ENCODE measurements at regions not wholly inside any gene's neighbourhood (a gene's known extent, or its start where the extent isn't known, plus 50 kb on each side); places are given as distances from the start of the nearest gene placed in this dataset.

DNA sequence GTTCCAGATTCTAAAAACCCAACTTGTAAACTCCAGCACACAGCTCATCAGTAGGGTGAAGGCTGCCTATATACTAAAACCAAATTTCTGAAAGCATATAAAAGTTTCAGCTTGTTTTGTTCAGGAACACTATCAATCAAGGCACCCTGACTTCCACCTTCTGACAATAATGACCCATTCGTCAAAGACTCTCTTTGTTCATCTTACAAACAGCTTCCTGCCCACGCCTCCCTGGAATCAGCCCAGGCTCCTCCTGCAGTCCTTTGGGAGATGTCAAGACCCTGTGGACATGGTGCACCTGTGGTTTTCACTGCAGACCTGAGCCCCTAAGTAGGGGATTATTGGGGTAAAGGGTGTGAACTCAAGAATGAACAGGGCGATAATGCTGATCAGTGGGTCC, 178.9 kb upstream of the CAMK1G start:
- no peaks in the 10 kb centered on the region for H3K4me1 ChIP-seq (ENCODE audit: control insufficient read depth, insufficient read depth, low read length)
- H3K4me3 ChIP-seq (ENCODE audit: low read length in 2 of 2): no peak overlapping the region
- H3K27ac ChIP-seq (ENCODE audit: low read length): no peak overlapping the region
- H3K9ac ChIP-seq (ENCODE audit: low read length in 2 of 2): no peak overlapping the region
- H3K27me3 ChIP-seq (ENCODE audit: control insufficient read depth in 1 of 2, insufficient read depth in 2 of 2, low read length in 2 of 2): no peaks in the 10 kb centered on the region
- peaks cover 0 to 3% of the 10 kb centered on the region in 2 donors for H3K9me3 ChIP-seq (ENCODE audit: control insufficient read depth in 2 of 2, low read length in 2 of 2)
- no peaks in the 10 kb centered on the region for H3K36me3 ChIP-seq (ENCODE audit: control insufficient read depth in 2 of 2, insufficient read depth in 2 of 2, low read length in 2 of 2)

DNA sequence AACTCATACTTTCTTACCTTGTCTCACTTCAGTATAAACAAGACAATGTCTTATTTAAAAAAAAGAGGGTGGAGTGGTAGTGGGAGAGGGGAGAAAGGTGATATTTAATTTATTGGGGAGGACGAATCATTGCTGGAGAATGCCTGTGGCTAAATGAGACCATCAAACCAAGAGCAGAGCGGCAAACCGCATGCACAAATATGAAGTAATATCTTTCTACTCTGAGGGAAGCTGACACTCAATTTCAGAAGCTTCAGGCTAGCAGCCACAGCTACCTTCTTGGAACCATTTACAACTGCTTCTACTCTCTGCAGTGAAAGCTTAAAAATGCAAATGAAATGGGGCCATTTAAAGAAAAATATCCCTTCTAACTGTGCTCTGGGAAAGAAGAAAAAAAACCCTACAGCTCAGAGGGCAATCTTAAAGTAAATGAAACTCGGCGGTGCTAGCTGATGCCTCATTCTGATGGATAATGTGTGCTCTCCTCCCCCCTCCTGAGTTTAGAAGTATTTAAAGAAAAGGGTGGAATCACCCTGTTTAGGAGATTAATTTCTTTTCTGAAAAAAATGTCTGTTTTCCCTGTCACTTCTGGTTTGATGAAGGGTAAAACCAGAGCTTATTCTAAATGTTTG, 178.2 kb upstream of the CAMK1G start:
- no peak overlapping the region for H3K4me3 ChIP-seq (ENCODE audit: low read length in 2 of 2)
- H3K27ac ChIP-seq (ENCODE audit: low read length): no peak overlapping the region
- H3K9me3 ChIP-seq (ENCODE audit: control insufficient read depth in 2 of 2, low read length in 2 of 2): peaks cover 0 to 3% of the 10 kb centered on the region in 2 donors
- H3K4me1 ChIP-seq (ENCODE audit: control insufficient read depth, insufficient read depth, low read length): no peaks in the 10 kb centered on the region
- H3K27me3 ChIP-seq (ENCODE audit: control insufficient read depth in 1 of 2, insufficient read depth in 2 of 2, low read length in 2 of 2): no peaks in the 10 kb centered on the region
- H3K9ac ChIP-seq (ENCODE audit: low read length in 2 of 2): no peak overlapping the region
- no peaks in the 10 kb centered on the region for H3K36me3 ChIP-seq (ENCODE audit: control insufficient read depth in 2 of 2, insufficient read depth in 2 of 2, low read length in 2 of 2)

DNA sequence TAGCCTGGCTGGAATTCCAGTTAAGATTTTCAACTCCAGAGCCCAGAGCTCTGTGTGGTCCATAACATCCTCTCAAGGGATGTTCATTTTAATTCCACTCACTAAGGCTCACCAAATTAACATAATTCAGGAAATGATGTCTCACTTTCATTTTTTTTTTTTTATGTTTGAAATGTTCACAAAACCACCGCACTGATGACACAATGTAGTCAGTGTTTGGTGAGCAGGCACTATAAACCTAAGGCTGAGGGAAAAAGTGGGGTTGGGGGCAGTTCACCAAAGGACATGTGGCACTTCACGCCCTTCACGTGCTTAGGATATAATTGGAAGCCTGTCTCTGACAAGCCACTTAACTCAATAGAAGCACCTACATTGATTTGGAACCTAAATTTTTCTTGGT, 177.3 kb upstream of the CAMK1G start:
- Histone ChIP-seq H3K9ac (ENCODE audit: low read length in 2 of 2) (no peak overlapping the region), H3K9me3 (ENCODE audit: control insufficient read depth in 2 of 2, low read length in 2 of 2) (peaks cover 0 to 1% of the 10 kb centered on the region in 2 donors), H3K27me3 (ENCODE audit: control insufficient read depth in 1 of 2, insufficient read depth in 2 of 2, low read length in 2 of 2) (no peaks in the 10 kb centered on the region), H3K4me1 (ENCODE audit: control insufficient read depth, insufficient read depth, low read length) (no peaks in the 10 kb centered on the region), H3K36me3 (ENCODE audit: control insufficient read depth in 2 of 2, insufficient read depth in 2 of 2, low read length in 2 of 2) (no peaks in the 10 kb centered on the region), H3K4me3 (ENCODE audit: low read length in 2 of 2) (no peak overlapping the region), H3K27ac (ENCODE audit: low read length) (no peak overlapping the region)

DNA sequence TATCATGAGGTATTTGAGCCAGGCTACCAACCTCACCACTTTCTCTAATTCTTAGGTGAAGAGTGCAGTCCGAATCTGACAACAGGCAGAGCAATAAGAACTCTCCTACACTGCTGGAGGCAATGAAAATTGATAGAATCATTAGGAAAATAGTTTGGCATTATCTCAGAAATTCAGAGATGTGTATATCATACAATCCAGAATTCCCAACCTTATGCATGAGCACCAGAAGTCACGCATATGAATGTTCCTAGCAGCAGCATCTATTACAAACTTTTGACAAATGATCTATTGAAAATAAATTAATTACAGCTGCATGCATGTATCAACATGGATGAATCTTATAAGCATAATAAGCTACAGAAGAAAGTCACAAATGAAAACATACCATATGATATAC, 176.9 kb upstream of the CAMK1G start:
- no peaks in the 10 kb centered on the region for H3K27me3 ChIP-seq (ENCODE audit: control insufficient read depth in 1 of 2, insufficient read depth in 2 of 2, low read length in 2 of 2)
- no peak overlapping the region for H3K27ac ChIP-seq (ENCODE audit: low read length)
- H3K4me3 ChIP-seq (ENCODE audit: low read length in 2 of 2): no peak overlapping the region
- H3K9ac ChIP-seq (ENCODE audit: low read length in 2 of 2): no peak overlapping the region
- H3K9me3 ChIP-seq (ENCODE audit: control insufficient read depth in 2 of 2, low read length in 2 of 2): no peaks in the 10 kb centered on the region
- no peaks in the 10 kb centered on the region for H3K36me3 ChIP-seq (ENCODE audit: control insufficient read depth in 2 of 2, insufficient read depth in 2 of 2, low read length in 2 of 2)
- H3K4me1 ChIP-seq (ENCODE audit: control insufficient read depth, insufficient read depth, low read length): no peaks in the 10 kb centered on the region

DNA sequence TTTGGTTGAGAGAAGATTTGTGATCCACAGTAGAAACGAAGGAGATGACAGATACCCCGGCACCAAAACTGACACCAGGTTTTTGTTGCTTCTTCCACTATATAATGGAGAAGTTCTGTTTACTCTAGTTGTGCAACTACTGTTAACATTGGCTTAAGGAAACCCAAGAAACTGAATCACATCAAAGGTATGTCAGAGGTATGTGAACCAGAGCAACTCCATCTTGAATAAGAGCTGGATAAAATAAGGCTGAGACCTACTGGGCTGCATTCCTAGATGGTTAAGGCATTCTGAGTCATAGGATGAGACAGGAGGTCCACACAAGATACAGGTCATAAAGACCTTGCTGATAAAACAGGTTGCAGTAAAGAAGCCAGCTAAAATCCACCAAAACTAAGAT, 173.7 kb upstream of the CAMK1G start:
- Histone ChIP-seq H3K9ac (ENCODE audit: low read length in 2 of 2) (no peak overlapping the region), H3K36me3 (ENCODE audit: control insufficient read depth in 2 of 2, insufficient read depth in 2 of 2, low read length in 2 of 2) (no peaks in the 10 kb centered on the region), H3K9me3 (ENCODE audit: control insufficient read depth in 2 of 2, low read length in 2 of 2) (no peaks in the 10 kb centered on the region), H3K27ac (ENCODE audit: low read length) (no peak overlapping the region), H3K4me3 (ENCODE audit: low read length in 2 of 2) (no peak overlapping the region), H3K27me3 (ENCODE audit: control insufficient read depth in 1 of 2, insufficient read depth in 2 of 2, low read length in 2 of 2) (no peaks in the 10 kb centered on the region), H3K4me1 (ENCODE audit: control insufficient read depth, insufficient read depth, low read length) (no peaks in the 10 kb centered on the region)

DNA sequence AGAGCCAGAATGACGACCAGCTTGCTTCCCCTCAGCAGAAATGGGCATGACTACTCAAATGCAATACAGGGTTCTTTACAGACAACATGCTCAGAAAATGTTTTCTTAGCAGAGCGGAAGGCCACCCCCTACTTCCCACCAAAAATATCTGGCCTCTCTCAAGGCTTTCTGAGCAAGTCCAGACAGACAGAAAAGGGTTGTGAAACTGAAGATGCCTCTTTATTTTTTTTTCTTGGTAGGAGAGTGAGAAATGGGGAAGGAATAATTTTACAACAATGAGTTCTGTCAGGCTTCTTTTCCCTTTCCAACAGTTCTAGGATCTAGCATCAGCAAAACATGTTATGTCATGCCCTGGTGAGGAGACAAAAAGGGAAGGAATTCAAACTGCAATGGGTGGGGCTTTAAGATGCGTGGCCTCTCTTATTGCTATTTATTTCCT, 172.0 kb upstream of the CAMK1G start:
- H3K27ac ChIP-seq (ENCODE audit: low read length): no peak overlapping the region
- no peaks in the 10 kb centered on the region for H3K36me3 ChIP-seq (ENCODE audit: control insufficient read depth in 2 of 2, insufficient read depth in 2 of 2, low read length in 2 of 2)
- no peak overlapping the region for H3K9ac ChIP-seq (ENCODE audit: low read length in 2 of 2)
- peaks cover 0 to 2% of the 10 kb centered on the region in 2 donors for H3K27me3 ChIP-seq (ENCODE audit: control insufficient read depth in 1 of 2, insufficient read depth in 2 of 2, low read length in 2 of 2)
- no peak overlapping the region for H3K4me3 ChIP-seq (ENCODE audit: low read length in 2 of 2)
- no peaks in the 10 kb centered on the region for H3K9me3 ChIP-seq (ENCODE audit: control insufficient read depth in 2 of 2, low read length in 2 of 2)
- H3K4me1 ChIP-seq (ENCODE audit: control insufficient read depth, insufficient read depth, low read length): no peaks in the 10 kb centered on the region

DNA sequence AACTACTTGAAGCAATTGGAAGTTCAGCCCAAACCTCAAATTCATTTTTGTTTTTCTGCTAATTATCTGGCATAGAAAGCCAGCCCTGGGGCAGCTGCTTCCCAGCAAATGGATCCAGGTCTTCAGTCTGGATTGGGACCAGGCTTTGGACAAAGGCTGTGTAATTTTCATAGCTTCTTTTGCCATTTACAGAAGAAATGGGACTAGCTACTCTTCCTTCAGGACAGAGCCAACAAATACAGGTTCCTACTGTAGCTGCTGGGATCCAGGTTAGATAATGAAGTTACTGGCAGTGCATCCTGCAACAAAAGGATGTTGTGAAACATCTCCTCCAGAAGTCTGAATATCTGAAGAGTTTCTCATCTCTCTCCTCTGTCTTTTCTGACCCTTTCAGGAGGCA, 171.5 kb upstream of the CAMK1G start:
- no peaks in the 10 kb centered on the region for H3K4me1 ChIP-seq (ENCODE audit: control insufficient read depth, insufficient read depth, low read length)
- no peak overlapping the region for H3K27ac ChIP-seq (ENCODE audit: low read length)

DNA sequence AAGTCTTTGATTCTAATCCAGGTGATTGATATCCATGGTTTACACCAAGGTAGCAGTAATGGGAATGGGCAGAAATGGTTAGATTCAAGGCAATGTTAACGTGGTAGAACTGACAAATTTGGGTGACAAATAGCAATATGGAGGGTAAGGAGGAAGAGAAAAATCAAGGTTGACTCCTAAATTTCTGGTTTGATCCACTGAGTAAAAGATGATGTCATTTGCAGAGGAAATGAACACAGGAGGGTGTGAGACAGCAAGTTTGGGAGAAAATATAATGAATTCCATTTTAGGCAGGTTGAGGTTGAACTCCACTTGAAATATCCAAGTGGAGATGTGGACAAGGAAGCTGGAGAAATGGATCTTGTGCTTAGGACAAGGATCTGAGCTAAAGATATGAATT, 170.9 kb upstream of the CAMK1G start:
- H3K4me3 ChIP-seq (ENCODE audit: low read length in 2 of 2): no peak overlapping the region
- H3K9ac ChIP-seq (ENCODE audit: low read length in 2 of 2): no peak overlapping the region
- H3K36me3 ChIP-seq (ENCODE audit: control insufficient read depth in 2 of 2, insufficient read depth in 2 of 2, low read length in 2 of 2): no peaks in the 10 kb centered on the region
- H3K4me1 ChIP-seq (ENCODE audit: control insufficient read depth, insufficient read depth, low read length): no peaks in the 10 kb centered on the region
- no peak overlapping the region for H3K27ac ChIP-seq (ENCODE audit: low read length)
- H3K27me3 ChIP-seq (ENCODE audit: control insufficient read depth in 1 of 2, insufficient read depth in 2 of 2, low read length in 2 of 2): peaks cover 0 to 2% of the 10 kb centered on the region in 2 donors
- no peaks in the 10 kb centered on the region for H3K9me3 ChIP-seq (ENCODE audit: control insufficient read depth in 2 of 2, low read length in 2 of 2)

More for the DNA sequence above, 171.5 kb upstream of the CAMK1G start:
- Histone ChIP-seq H3K36me3 (ENCODE audit: control insufficient read depth in 2 of 2, insufficient read depth in 2 of 2, low read length in 2 of 2) (no peaks in the 10 kb centered on the region), H3K4me3 (ENCODE audit: low read length in 2 of 2) (no peak overlapping the region), H3K27me3 (ENCODE audit: control insufficient read depth in 1 of 2, insufficient read depth in 2 of 2, low read length in 2 of 2) (peaks cover 0 to 2% of the 10 kb centered on the region in 2 donors), H3K9me3 (ENCODE audit: control insufficient read depth in 2 of 2, low read length in 2 of 2) (no peaks in the 10 kb centered on the region), H3K9ac (ENCODE audit: low read length in 2 of 2) (no peak overlapping the region)

DNA sequence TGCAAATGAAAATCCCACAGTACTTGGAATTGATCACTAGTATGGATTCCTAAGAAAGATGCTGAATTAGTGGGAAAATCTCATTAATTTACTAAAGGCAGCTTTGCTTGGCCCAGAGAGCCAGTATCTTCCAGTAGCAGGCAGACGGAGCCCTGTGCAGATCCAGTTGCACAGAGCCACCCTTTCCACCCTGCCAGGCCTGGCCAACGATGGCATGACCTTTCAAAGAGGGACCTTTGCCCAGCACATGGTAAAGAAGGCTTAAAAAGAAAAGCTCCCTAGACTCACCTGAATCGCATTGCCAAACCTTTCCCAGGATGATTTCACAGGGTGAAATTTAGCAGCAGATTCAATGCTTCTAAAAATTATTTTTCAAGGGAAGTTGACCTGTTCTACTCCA, 170.5 kb upstream of the CAMK1G start:
- Histone ChIP-seq H3K27me3 (ENCODE audit: control insufficient read depth in 1 of 2, insufficient read depth in 2 of 2, low read length in 2 of 2) (peaks cover 0 to 2% of the 10 kb centered on the region in 2 donors), H3K9ac (ENCODE audit: low read length in 2 of 2) (no peak overlapping the region), H3K9me3 (ENCODE audit: control insufficient read depth in 2 of 2, low read length in 2 of 2) (no peaks in the 10 kb centered on the region), H3K4me1 (ENCODE audit: control insufficient read depth, insufficient read depth, low read length) (no peaks in the 10 kb centered on the region), H3K27ac (ENCODE audit: low read length) (no peak overlapping the region), H3K36me3 (ENCODE audit: control insufficient read depth in 2 of 2, insufficient read depth in 2 of 2, low read length in 2 of 2) (no peaks in the 10 kb centered on the region), H3K4me3 (ENCODE audit: low read length in 2 of 2) (no peak overlapping the region)

DNA sequence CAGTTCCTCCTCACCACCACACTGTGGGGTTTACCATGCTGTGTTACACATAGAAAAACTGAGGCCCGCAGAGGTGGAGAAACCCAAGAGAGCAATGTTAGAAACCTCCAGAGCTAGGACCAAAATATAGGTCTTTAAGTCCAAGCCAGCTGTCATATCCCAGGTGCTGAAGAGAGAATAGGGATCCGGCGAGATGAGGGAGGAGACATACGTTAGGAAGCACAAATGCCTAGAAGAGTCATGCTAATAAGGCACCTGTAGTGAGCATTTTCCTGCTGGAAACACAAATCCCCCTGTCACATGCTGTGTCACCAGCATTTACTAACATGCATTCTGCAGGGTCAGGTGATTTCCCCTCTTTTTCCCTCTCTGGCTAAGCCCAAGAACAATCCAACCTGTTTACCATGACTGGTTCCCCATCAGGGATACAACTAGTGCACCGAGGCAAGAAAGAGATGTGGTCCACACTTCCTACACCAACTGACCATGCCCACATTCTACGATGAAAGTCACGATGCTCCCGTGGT, 168.6 kb upstream of the CAMK1G start:
- H3K36me3 ChIP-seq (ENCODE audit: control insufficient read depth in 2 of 2, insufficient read depth in 2 of 2, low read length in 2 of 2): no peaks in the 10 kb centered on the region
- no peak overlapping the region for H3K4me3 ChIP-seq (ENCODE audit: low read length in 2 of 2)
- no peak overlapping the region for H3K9ac ChIP-seq (ENCODE audit: low read length in 2 of 2)
- peaks cover 0 to 2% of the 10 kb centered on the region in 2 donors for H3K27me3 ChIP-seq (ENCODE audit: control insufficient read depth in 1 of 2, insufficient read depth in 2 of 2, low read length in 2 of 2)
- no peaks in the 10 kb centered on the region for H3K9me3 ChIP-seq (ENCODE audit: control insufficient read depth in 2 of 2, low read length in 2 of 2)
- no peak overlapping the region for H3K27ac ChIP-seq (ENCODE audit: low read length)
- H3K4me1 ChIP-seq (ENCODE audit: control insufficient read depth, insufficient read depth, low read length): no peaks in the 10 kb centered on the region

DNA sequence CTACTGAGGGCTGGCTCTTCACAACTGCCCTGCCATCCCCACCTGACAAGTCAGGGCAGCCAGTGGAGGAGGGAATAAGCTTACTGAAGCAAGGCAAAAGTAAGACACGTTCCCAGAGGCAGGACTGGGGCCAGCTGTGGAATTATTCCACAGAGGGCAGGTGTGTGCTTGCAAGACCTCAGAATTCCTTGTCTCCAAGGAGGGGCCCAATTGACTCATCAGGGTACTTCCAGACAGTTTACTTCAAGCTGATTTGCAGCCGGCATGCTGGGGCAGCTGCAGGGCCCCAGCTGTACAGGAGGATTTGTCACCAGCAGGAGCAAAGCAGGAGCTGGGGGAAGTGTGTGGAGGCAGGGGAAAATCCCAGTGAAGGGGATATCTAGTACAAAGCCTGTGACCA, 167.5 kb upstream of the CAMK1G start:
- H3K9me3 ChIP-seq (ENCODE audit: control insufficient read depth in 2 of 2, low read length in 2 of 2): no peaks in the 10 kb centered on the region

More for the DNA sequence above, 167.5 kb upstream of the CAMK1G start:
- Histone ChIP-seq H3K36me3 (ENCODE audit: control insufficient read depth in 2 of 2, insufficient read depth in 2 of 2, low read length in 2 of 2) (no peaks in the 10 kb centered on the region), H3K4me1 (ENCODE audit: control insufficient read depth, insufficient read depth, low read length) (no peaks in the 10 kb centered on the region), H3K4me3 (ENCODE audit: low read length in 2 of 2) (no peak overlapping the region), H3K27me3 (ENCODE audit: control insufficient read depth in 1 of 2, insufficient read depth in 2 of 2, low read length in 2 of 2) (peaks cover 0 to 2% of the 10 kb centered on the region in 2 donors), H3K9ac (ENCODE audit: low read length in 2 of 2) (no peak overlapping the region), H3K27ac (ENCODE audit: low read length) (no peak overlapping the region)

Measured in stomach smooth muscle (tissue), 2 donors.